ENCODE measurements at regions not wholly inside any gene's neighbourhood (a gene's known extent, or its start where the extent isn't known, plus 50 kb on each side); places are given as distances from the start of the nearest gene placed in this dataset.

DNA sequence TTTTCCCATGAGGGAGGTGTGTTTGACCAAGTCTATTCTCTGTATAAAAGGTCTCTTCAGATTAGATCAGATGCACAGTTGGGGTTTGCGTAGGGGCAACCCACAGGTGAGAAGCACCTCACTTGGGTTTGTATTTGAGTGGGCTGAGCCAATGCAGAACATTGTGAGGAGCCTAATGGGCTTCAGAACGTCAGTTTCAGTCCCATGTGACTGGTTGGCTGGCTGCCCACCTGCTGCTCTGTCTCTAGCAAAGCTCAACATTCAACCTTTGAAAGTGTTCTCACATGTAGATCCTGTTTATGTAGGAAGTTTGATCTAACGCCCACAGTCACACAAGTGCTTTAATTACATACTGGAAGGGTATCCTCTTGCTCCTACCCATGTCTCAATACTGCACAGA, 105.5 kb downstream of the FASLG start:
- no peak for TF ChIP-seq EZH2 (IDR thresholded peaks at IDR 0.05; ENCODE audit: borderline replicate concordance, insufficient read depth, low read length, poor library complexity, severe bottlenecking)
- TF ChIP-seq, protein P1, sequence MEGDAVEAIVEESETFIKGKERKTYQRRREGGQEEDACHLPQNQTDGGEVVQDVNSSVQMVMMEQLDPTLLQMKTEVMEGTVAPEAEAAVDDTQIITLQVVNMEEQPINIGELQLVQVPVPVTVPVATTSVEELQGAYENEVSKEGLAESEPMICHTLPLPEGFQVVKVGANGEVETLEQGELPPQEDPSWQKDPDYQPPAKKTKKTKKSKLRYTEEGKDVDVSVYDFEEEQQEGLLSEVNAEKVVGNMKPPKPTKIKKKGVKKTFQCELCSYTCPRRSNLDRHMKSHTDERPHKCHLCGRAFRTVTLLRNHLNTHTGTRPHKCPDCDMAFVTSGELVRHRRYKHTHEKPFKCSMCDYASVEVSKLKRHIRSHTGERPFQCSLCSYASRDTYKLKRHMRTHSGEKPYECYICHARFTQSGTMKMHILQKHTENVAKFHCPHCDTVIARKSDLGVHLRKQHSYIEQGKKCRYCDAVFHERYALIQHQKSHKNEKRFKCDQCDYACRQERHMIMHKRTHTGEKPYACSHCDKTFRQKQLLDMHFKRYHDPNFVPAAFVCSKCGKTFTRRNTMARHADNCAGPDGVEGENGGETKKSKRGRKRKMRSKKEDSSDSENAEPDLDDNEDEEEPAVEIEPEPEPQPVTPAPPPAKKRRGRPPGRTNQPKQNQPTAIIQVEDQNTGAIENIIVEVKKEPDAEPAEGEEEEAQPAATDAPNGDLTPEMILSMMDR (IDR thresholded peaks at IDR 0.05; ENCODE audit: poor library complexity, severe bottlenecking): no peak
- no peak for TF ChIP-seq POLR2AphosphoS5 (IDR thresholded peaks at IDR 0.05)
- no peak for TF ChIP-seq EP300 (conservative IDR thresholded peaks at IDR 0.05; ENCODE audit: poor library complexity, severe bottlenecking)
- no peak for TF ChIP-seq TAF1 (IDR thresholded peaks at IDR 0.05; ENCODE audit: low read depth)

Data from neural cell (in vitro differentiated cells).